ENCODE measurements at regions not wholly inside any gene's neighbourhood (a gene's known extent, or its start where the extent isn't known, plus 50 kb on each side); places are given as distances from the start of the nearest gene placed in this dataset.

DNA sequence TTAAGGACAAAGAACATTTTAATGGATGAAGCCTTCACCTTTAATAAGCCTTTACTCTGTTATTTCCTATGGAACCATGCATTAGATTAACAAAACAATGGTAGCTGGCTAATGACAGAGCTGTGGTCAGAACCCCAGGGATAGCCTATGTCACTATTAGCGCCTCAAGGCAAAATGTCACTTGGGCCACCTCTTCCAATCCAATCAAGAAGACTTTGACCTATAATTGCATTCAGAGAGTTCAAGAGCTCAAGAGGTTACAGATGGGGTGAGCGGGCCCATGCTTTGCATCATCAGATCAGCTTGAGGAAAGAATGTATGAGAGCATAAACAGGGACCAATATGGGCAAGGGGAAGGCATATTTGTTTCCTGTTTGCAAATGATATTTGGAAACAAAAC lies 425.1 kb downstream of the ARHGEF28 start:
- intact Hi-C loops (cut with micrococcal nuclease; ENCODE audit: unreplicated experiment) (no loop called here), in situ Hi-C loops (cut with MboI) (no loop called here)
- H3K79me2 ChIP-seq (ENCODE audit: control insufficient read depth, insufficient read depth, low read length): no peaks in the 10 kb centered on the region
- DNase-seq (ENCODE audit: low read depth, low spot score) (no peak), FAIRE-seq (no peak), ATAC-seq (no peak)
- no peaks in the 10 kb centered on the region for H3K36me3 ChIP-seq (ENCODE audit: control insufficient read depth in 2 of 2, insufficient read depth in 2 of 2, low read length in 1 of 2)
- ChIA-PET CTCF (interaction anchor here (1.1 kb wide), 1 partner anchor 149 kb away, joined by 4 read pairs; no protein-coding TSS in a partner anchor), SMC1A (ENCODE audit: uncharacterized antibody, unreplicated experiment) (no interaction called here), POLR2A (no interaction called here), RAD21 (ENCODE audit: unreplicated experiment) (no interaction called here)
- TF ChIP-seq KLF5 (IDR thresholded peaks at IDR 0.05; ENCODE audit: partially characterized antibody) (no peak), POLR2AphosphoS5 (IDR thresholded peaks at IDR 0.05; ENCODE audit: low read length) (no peak), RUNX3 (IDR thresholded peaks at IDR 0.05; ENCODE audit: low read length) (no peak), HDAC6 (IDR thresholded peaks at IDR 0.05; ENCODE audit: unreplicated experiment) (no peak), TBL1XR1 (IDR thresholded peaks at IDR 0.05; ENCODE audit: low read depth, low read length) (no peak), EED (IDR thresholded peaks at IDR 0.05; ENCODE audit: low read depth) (no peak), BRCA1 (IDR thresholded peaks at IDR 0.05; ENCODE audit: low read depth, low read length) (no peak), GATAD2B (conservative IDR thresholded peaks at IDR 0.05; ENCODE audit: low read depth) (no peak), STAT1 (conservative IDR thresholded peaks at IDR 0.05) (no peak), ZZZ3 (IDR thresholded peaks at IDR 0.05; ENCODE audit: control insufficient read depth, insufficient read length, low read depth) (no peak), CHD2 (IDR thresholded peaks at IDR 0.05; ENCODE audit: borderline replicate concordance, low read depth, low read length) (no peak), WRNIP1 (IDR thresholded peaks at IDR 0.05; ENCODE audit: borderline replicate concordance, low read depth, low read length) (no peak), ZBED1 (IDR thresholded peaks at IDR 0.05; ENCODE audit: borderline replicate concordance) (no peak), CBX3 (IDR thresholded peaks at IDR 0.05; ENCODE audit: borderline replicate concordance, low read depth) (no peak), BCL11A (IDR thresholded peaks at IDR 0.05; ENCODE audit: low read depth, low read length) (no peak), MYC (IDR thresholded peaks at IDR 0.05; ENCODE audit: insufficient read depth, insufficient read length, insufficient replicate concordance, low read length, severe bottlenecking) (no peak), SRF (IDR thresholded peaks at IDR 0.05; ENCODE audit: low read depth in 2 of 2, low read length in 2 of 2) (no peak)
- TF ChIP-seq, protein P1, sequence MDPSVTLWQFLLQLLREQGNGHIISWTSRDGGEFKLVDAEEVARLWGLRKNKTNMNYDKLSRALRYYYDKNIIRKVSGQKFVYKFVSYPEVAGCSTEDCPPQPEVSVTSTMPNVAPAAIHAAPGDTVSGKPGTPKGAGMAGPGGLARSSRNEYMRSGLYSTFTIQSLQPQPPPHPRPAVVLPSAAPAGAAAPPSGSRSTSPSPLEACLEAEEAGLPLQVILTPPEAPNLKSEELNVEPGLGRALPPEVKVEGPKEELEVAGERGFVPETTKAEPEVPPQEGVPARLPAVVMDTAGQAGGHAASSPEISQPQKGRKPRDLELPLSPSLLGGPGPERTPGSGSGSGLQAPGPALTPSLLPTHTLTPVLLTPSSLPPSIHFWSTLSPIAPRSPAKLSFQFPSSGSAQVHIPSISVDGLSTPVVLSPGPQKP (IDR thresholded peaks at IDR 0.05; ENCODE audit: low read depth, low read length): no peak
- TF ChIP-seq, protein P2, sequence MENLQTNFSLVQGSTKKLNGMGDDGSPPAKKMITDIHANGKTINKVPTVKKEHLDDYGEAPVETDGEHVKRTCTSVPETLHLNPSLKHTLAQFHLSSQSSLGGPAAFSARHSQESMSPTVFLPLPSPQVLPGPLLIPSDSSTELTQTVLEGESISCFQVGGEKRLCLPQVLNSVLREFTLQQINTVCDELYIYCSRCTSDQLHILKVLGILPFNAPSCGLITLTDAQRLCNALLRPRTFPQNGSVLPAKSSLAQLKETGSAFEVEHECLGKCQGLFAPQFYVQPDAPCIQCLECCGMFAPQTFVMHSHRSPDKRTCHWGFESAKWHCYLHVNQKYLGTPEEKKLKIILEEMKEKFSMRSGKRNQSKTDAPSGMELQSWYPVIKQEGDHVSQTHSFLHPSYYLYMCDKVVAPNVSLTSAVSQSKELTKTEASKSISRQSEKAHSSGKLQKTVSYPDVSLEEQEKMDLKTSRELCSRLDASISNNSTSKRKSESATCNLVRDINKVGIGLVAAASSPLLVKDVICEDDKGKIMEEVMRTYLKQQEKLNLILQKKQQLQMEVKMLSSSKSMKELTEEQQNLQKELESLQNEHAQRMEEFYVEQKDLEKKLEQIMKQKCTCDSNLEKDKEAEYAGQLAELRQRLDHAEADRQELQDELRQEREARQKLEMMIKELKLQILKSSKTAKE (IDR thresholded peaks at IDR 0.05; ENCODE audit: low read depth, poor library complexity, severe bottlenecking): no peak
- BruUV-seq (replicated peaks): no TSS peak
- H3K9me3 ChIP-seq (replicated peaks; ENCODE audit: control insufficient read depth, insufficient read depth, low read length): no peaks in the 10 kb centered on the region; the same call in 2 of the 3 replicates
- H4K20me1 ChIP-seq (ENCODE audit: control insufficient read depth, insufficient read depth): no peaks in the 10 kb centered on the region
- H3K4me1 ChIP-seq (ENCODE audit: control insufficient read depth, insufficient read depth, low read length): no peaks in the 10 kb centered on the region
- no peaks in the 10 kb centered on the region for H3K27me3 ChIP-seq (replicated peaks in 1 of 2; ENCODE audit: control insufficient read depth in 2 of 2, insufficient read depth in 2 of 2, low read length in 1 of 2)
- WGBS (ENCODE audit: insufficient coverage, insufficient replicate concordance, low lambda C conversion rate, missing lambda C conversion rate): 79% methylated on average over 2 of the region's 2 CpGs
- H2AFZ ChIP-seq (ENCODE audit: control insufficient read depth, low read depth, low read length): no peak overlapping the region
- H3K27ac ChIP-seq (ENCODE audit: control insufficient read depth, insufficient read depth): no peak overlapping the region
- H3K9ac ChIP-seq (ENCODE audit: control insufficient read depth, insufficient read depth, low read length): no peak overlapping the region
- no peak overlapping the region for H3K4me2 ChIP-seq (ENCODE audit: control insufficient read depth, insufficient read depth)
- no peak overlapping the region for H3K4me3 ChIP-seq
